ENCODE measurements at regions not wholly inside any gene's neighbourhood (a gene's known extent, or its start where the extent isn't known, plus 50 kb on each side); places are given as distances from the start of the nearest gene placed in this dataset.

DNA sequence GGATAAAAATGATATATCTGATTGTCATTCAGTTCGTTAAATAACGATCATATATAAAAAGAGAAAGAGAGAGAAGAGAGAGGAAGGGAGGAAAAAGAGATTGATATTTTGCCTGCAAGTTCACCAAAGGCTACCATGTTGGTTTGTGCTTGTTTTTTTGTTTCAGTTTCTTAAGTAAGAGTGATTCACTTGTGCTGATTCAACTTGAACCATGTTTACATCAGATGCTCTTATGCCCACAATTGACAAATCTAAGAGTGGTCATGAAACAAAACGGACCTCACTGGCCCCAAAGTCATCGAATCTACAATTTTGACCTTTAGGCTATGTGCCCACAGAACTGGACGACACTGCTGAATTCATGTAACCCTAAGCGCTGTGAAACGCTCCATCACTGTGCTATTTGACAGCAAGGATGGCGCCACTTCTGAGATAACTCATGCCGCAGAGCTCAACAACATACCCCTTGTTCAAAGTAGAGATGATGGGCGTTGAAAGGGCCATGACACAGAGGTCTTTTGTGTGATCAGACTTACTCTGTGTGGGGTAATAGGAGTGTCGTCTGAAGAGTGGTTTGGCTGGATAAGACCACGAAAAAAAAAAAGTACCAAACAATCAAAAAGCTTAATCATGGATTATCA lies 481.4 kb downstream of the SETD4 start:
- TF ChIP-seq, protein P1, sequence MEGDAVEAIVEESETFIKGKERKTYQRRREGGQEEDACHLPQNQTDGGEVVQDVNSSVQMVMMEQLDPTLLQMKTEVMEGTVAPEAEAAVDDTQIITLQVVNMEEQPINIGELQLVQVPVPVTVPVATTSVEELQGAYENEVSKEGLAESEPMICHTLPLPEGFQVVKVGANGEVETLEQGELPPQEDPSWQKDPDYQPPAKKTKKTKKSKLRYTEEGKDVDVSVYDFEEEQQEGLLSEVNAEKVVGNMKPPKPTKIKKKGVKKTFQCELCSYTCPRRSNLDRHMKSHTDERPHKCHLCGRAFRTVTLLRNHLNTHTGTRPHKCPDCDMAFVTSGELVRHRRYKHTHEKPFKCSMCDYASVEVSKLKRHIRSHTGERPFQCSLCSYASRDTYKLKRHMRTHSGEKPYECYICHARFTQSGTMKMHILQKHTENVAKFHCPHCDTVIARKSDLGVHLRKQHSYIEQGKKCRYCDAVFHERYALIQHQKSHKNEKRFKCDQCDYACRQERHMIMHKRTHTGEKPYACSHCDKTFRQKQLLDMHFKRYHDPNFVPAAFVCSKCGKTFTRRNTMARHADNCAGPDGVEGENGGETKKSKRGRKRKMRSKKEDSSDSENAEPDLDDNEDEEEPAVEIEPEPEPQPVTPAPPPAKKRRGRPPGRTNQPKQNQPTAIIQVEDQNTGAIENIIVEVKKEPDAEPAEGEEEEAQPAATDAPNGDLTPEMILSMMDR (IDR thresholded peaks at IDR 0.05): no peak

DNA sequence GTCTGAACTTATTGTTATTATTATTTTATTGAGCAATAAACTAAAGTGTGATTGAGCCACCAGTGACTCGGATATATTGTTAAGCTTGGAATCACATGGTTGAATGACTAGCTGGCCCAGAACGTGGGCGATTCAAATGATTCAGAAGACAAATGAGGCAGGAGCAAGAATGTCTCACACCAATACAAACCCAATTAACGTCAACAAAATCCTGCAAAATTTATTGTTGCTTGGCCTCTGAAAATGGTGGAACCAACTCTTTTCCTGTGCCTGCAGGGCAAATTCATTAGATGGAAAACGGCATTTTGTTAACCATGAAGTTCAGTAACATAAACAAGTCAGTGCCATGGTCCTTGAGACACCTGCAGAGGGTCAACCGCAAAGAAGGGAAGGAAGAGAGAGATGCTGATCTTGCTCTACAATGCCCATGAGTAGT lies 482.0 kb downstream of the SETD4 start:
- TF ChIP-seq, protein P1 (IDR thresholded peaks at IDR 0.05): no peak

- TF ChIP-seq, protein P1 (IDR thresholded peaks at IDR 0.05): no peak
Observed at GRCh38 chr21:35575280-35575915, 484.9 kb downstream of the SETD4 start.

DNA sequence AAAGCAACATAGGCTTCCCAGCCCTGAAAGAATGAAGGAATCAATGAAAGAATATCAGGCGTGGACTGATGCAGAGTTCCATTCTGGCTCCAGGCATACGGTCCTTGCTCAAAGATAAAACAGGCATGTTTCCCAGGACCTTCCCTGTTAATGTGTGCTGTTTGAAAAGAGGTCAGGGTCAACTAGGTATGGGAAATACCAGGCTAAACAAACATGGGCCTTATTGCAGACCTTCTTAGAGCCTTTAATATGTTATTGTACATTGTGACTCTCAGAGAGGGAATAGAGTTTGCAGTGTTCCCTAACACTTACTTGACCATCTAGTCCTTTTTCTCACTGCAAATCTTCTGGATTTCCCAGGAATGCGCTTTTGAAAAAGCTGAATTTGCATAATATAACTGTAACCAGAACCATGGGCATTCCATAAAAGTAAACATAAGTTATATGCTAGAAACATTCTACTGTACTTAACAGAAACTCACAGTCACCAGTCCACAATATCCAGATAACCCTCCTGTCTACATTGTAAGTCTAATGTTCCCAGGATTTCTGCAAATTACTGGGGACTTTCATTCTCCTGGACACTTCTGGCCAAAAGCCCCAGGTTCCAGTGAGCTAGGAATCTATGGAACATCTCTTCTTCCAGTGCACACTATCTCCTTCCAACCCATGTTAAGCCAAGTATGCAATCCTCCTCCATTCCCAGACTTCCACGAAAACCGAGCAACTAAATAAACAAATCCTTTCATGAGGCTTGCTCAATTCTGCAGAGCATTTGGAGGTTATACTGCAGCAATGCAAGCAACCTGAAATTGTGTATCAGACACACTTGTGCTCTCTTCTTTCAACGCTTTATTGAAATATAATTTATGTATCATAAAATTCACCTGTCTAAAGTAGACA lies 486.6 kb downstream of the SETD4 start:
- TF ChIP-seq, protein P1 (IDR thresholded peaks at IDR 0.05): no peak

- TF ChIP-seq, protein P1 (IDR thresholded peaks at IDR 0.05): no peak
Observed at GRCh38 chr21:35571910-35572309, 488.4 kb downstream of the SETD4 start.

DNA sequence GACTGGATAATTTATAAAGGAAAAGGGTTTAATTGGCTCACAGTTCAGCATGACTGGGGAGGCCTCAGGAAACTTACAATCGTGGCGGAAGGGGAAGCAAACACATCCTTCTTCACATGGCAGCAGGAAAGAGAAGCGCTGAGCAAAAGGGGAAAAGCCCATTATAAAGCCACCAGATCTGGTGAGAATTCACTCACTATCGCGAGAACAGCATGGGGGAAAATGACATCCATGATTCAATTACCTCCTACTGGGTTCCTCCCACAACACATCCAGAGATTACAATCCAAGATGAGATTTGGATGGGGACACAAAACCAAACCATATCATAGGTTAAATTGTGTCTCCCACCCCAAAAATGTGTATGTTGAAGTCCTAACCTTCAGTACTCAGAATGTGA lies 491.7 kb downstream of the SETD4 start:
- TF ChIP-seq, protein P1 (IDR thresholded peaks at IDR 0.05): no peak

GRCh38 chr21:35566874-35567273 lies 493.5 kb downstream of the SETD4 start:
- TF ChIP-seq, protein P1 (IDR thresholded peaks at IDR 0.05): no peak
